RWPE2 (cell line): ENCODE measurements at regions not wholly inside any gene's neighbourhood (a gene's known extent, or its start where the extent isn't known, plus 50 kb on each side); places are given as distances from the start of the nearest gene placed in this dataset.

Experiments used
- ATAC-seq: fragments of 200-7000 bp; cut with Tn5 transposase; 3 replicates; pipeline ENCODE4 v1.9.1; 2021; ENCODE audit warnings: low read depth
- DNase-seq: peaks from one replicate; pipeline ENCODE4 v3.0.0-alpha.2; 2020; ENCODE audit warnings: low spot score
- H3K27ac ChIP-seq: fragments of 450-650 bp; 2 replicates; pipeline ENCODE4 v1.5.1; 2017; ENCODE audit warnings: mild to moderate bottlenecking; ENCODE audit not compliant: poor library complexity, severe bottlenecking
- H3K27me3 ChIP-seq: fragments of 250-450 bp; sonication (Bioruptor Pico); 2 replicates; pipeline ENCODE4 v1.5.1; 2021; ENCODE audit warnings: mild to moderate bottlenecking, moderate library complexity; ENCODE audit not compliant: insufficient read depth, poor library complexity, severe bottlenecking
- H3K36me3 ChIP-seq: fragments of 250-450 bp; sonication (Bioruptor Pico); 2 replicates; pipeline ENCODE4 v1.5.1; 2020; ENCODE audit warnings: low read depth, mild to moderate bottlenecking, moderate library complexity
- H3K4me1 ChIP-seq: fragments of 250-450 bp; sonication (Bioruptor Pico); 2 replicates; pipeline ENCODE4 v1.5.1; 2021; ENCODE audit warnings: mild to moderate bottlenecking, moderate library complexity; ENCODE audit not compliant: insufficient read depth, poor library complexity, severe bottlenecking
- H3K4me3 ChIP-seq: fragments of 250-450 bp; sonication (Bioruptor Pico); 2 replicates; pipeline ENCODE4 v1.5.1; 2021; ENCODE audit warnings: mild to moderate bottlenecking, moderate library complexity; ENCODE audit not compliant: severe bottlenecking
- H3K9me3 ChIP-seq: fragments of 250-450 bp; sonication (Bioruptor Pico); 2 replicates; pipeline ENCODE4 v1.5.1; 2021; ENCODE audit warnings: mild to moderate bottlenecking, moderate library complexity; ENCODE audit not compliant: severe bottlenecking
- CTCF ChIP-seq: fragments of 450-650 bp; IDR thresholded peaks from one replicate; pipeline ENCODE4 v1.5.1; 2017; ENCODE audit warnings: mild to moderate bottlenecking, moderate library complexity; ENCODE audit not compliant: poor library complexity, severe bottlenecking

GRCh38 chr5:54748527-54748926, 231.0 kb downstream of the SNX18 start:
- Histone ChIP-seq H3K27ac (no peak overlapping the region), H3K4me3 (no peak overlapping the region), H3K4me1 (peaks cover 10% of the 10 kb centered on the region), H3K9me3 (no peaks in the 10 kb centered on the region), H3K36me3 (no peaks in the 10 kb centered on the region), H3K27me3 (no peaks in the 10 kb centered on the region)
- no peak for DNase-seq
- no peak for ATAC-seq
- TF ChIP-seq CTCF, result no peak

- H3K36me3 ChIP-seq, result no peaks in the 10 kb centered on the region
- peaks cover 23% of the 10 kb centered on the region for H3K4me1 ChIP-seq
- no peak overlapping the region for H3K27ac ChIP-seq
- no peak overlapping the region for H3K4me3 ChIP-seq
- no peak for DNase-seq
- TF ChIP-seq CTCF, result no peak
- ATAC-seq, result no peak
- H3K27me3 ChIP-seq, result no peaks in the 10 kb centered on the region
- H3K9me3 ChIP-seq, result no peaks in the 10 kb centered on the region
These were observed 229.3 kb downstream of the SNX18 start for GRCh38 chr5:54746777-54747398.

- no peak for TF ChIP-seq CTCF
- Histone ChIP-seq H3K4me3 (no peak overlapping the region), H3K4me1 (peaks cover 28% of the 10 kb centered on the region), H3K27me3 (no peaks in the 10 kb centered on the region), H3K27ac (no peak overlapping the region), H3K36me3 (no peaks in the 10 kb centered on the region), H3K9me3 (no peaks in the 10 kb centered on the region)
- no peak for DNase-seq
- no peak for ATAC-seq
These were observed 228.8 kb downstream of the SNX18 start for GRCh38 chr5:54746346-54746745.

GRCh38 chr5:54745599-54745998, 228.0 kb downstream of the SNX18 start:
- no peak overlapping the region for H3K27ac ChIP-seq
- H3K9me3 ChIP-seq, result no peaks in the 10 kb centered on the region
- H3K4me3 ChIP-seq, result no peak overlapping the region
- ATAC-seq, result no peak
- H3K36me3 ChIP-seq, result no peaks in the 10 kb centered on the region
- H3K4me1 ChIP-seq, result peaks cover 28% of the 10 kb centered on the region
- no peak for DNase-seq
- no peak for TF ChIP-seq CTCF
- no peaks in the 10 kb centered on the region for H3K27me3 ChIP-seq

- H3K27ac ChIP-seq, result peak overlapping the region; percentile 46
- H3K9me3 ChIP-seq, result no peaks in the 10 kb centered on the region
- H3K27me3 ChIP-seq, result no peaks in the 10 kb centered on the region
- no peak for TF ChIP-seq CTCF
- no peaks in the 10 kb centered on the region for H3K36me3 ChIP-seq
- ATAC-seq, result peak; percentile 63
- DNase-seq, result no peak
- peaks cover 28% of the 10 kb centered on the region for H3K4me1 ChIP-seq
- H3K4me3 ChIP-seq, result no peak overlapping the region
These were observed 226.6 kb downstream of the SNX18 start for GRCh38 chr5:54743997-54744788.
